Activated CD4-positive, alpha-beta T cell treated with anti-CD3 and anti-CD28 coated beads, Interleukin-10, Interleukin-2, amounts not matched to agents 100 ng/mL and 50 ng/mL, durations not matched to agents 16 hours and 8 hours (primary cell): ENCODE measurements at regions not wholly inside any gene's neighbourhood (a gene's known extent, or its start where the extent isn't known, plus 50 kb on each side); places are given as distances from the start of the nearest gene placed in this dataset.
"Not testable (repeated sequence)": the region's sequence is repeated elsewhere in the genome, so short reads cannot be mapped to it uniquely, and the experiment has no call there.

Experiments used
- DNase-seq: peaks from one replicate; pipeline ENCODE4 v3.0.0-alpha.2; 2020

DNA sequence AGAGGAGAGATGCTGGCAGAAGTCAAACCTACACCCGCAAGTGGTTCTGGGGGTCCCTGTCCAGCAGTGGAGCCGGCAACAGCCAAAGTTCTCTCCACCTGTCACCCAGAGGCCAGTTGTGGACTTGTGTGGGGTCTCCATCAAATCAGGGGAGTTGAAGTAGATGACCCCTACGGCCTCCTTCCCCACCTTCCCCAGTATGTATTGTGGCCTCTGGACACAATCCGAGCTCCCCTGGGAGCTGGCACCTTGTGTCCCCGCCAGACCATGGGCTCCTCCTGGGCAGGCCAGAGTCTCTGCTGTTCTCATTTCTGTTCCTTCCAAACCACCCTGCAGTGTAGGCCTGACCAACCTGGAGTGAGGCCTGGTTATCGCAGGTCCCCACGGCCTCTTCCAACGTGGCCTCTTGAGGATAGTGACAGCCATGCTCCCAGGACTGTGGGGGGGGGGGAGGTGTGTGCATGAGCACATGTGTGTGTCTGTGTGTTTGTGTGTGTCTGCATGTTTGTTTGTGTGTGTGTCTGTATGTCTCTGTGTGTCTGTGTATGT lies 246.4 kb downstream of the MATN1 start:
- no peak for DNase-seq

DNA sequence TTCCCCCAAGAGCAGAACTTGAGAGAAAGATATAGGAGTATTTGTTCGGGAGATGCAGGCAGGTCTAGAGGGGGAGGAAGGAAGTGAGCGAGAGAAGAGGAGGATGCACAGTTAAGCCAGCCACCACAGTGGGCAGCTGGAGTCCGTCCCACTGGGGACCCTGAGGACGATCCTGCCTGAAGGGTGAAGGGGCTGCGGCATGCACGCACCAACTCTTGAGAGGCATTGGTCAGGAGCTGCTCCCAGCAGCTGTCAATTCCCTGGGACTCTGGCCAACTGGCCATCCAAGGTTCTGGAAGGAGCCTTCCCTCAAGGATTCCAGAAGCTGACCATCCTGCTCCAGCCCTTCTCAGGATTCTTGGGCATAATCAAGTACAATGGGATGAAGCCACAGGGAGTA lies 246.9 kb downstream of the MATN1 start:
- DNase-seq, result no peak

DNA sequence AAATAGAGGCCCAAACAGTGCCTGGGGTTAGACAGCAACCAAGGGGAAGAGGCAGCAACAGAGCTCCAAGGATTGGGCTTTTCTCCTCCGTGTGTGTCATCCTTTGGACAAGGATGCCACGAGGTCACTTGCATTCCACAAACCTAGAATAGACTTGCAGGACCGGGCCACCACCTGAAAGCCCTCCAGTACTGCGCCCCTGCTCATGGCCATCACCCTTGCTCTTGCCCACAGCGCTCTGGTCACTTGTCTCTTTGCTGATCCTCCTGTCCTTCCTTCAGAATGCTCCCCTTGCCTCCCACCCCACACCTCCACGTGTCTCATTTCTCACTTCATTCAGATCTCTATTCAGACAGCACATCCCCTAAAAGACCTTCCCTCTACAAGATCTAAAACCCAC lies 247.4 kb downstream of the MATN1 start:
- no peak for DNase-seq

DNA sequence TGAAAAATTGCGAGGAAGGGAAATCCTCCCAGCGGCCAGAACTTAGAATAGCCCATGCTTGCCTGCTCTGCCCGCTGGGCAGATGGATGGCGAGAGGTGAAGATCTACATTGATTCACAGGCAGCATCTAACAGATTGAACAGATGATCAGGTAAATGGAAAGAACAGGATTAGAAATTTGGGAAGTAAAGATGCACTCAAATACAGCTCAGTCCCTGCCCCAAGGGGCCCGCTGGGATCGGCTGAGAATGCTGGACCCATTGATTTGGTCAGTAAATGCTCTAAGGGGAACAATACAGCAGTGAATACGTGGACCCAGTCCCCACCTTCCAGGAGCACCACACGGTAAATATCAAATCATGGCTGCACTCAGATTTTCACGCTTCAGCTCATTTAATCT lies 248.2 kb downstream of the MATN1 start:
- DNase-seq, result no peak

DNA sequence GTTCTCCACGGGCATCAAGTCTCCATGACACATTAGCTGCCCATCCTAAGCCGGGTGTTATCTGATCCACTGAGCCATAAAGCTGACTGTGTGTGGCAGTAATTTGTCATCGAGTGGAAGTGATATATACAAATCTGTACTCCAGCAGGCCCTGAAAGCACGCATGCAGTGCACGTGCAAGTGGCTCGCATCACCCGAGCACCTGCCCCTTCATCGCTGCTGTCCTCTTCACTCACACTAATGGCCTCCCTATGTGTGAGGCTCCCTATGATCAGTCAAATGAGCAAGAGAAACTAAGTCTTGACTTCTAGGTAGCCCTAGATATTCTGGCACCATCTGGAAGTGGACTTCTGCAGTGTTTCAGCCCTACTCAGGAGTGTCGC lies 248.6 kb downstream of the MATN1 start:
- DNase-seq, result no peak

DNA sequence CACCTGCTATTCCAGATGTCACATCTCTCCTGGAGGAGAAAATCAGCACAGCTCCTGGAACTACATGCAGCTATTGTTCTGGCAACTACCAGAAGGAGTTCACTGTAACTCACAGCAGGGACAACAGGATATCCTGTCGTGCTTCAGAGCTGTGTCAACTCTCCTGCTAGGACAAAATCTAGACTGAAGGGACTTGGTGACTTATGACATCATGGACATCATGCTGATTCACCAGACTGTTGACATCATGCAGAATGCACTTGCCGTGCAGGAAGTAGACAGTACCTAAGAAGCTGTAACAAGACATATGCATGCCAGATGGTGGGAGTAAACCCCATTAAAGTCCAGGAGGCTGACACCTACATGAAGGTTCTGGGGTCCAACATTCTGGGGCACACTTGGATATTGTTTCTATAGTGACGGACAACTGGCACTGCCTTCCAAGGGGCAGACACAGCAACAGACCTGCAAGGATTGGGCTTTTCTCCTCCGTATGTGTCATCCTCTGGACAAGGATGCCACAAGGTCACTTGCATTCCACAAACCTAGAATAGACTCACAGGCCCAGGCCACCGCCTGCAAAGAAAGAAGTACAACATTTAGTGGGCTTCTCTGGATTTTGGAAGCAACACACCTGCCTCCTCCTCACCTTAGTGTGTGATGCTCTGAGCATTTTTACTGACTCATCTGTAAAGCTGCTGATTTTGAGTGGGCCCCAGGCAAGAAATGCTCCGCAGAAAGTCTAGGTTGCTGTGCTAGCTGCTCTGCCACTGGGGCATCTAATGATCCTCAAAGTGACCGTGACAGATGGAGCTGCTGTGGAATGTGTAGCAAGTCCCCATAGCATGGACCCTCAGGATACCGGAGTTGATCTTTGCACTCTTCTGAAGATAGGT lies 249.2 kb downstream of the MATN1 start:
- no peak for DNase-seq

DNA sequence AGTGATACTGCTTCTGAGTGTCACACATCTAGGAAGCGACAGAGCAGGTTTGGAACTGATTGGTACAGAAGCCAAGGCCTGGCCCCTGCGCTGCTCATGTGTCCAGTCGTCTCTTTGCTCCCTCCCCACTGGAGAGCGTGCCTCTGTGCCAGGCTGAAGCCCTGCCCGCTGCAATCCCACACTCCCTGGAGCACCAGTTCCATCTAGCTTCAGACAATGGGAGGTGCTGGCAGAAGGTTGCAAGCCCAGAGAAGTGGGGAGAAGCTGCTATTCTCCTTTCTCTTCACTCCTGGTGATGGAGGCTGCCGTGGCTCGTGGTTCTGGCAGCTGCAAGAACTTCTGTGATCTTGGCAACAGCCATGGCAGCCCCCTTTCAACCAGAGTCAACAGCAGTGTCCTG lies 250.9 kb downstream of the MATN1 start:
- DNase-seq, result no peak

DNA sequence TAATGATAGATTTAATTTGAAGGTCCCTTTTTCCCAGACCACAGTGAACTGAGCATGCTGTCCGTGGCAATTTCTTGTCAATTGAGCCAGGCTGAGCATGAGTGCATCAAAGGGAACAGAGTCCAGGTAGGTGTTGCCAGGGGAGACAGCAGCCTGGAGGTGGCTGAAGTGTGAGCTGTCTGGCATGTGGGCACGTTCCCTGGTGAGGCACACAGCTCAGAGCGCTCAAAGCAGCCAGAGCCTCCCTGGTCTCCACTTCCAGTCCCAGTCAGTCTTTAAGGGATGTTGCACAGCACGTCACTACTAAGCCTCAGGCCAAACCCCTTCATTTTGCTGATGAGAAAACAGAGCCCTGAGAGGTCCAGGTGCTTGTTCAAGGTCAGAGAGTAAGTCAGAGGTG lies 251.4 kb downstream of the MATN1 start:
- DNase-seq, result no peak

DNA sequence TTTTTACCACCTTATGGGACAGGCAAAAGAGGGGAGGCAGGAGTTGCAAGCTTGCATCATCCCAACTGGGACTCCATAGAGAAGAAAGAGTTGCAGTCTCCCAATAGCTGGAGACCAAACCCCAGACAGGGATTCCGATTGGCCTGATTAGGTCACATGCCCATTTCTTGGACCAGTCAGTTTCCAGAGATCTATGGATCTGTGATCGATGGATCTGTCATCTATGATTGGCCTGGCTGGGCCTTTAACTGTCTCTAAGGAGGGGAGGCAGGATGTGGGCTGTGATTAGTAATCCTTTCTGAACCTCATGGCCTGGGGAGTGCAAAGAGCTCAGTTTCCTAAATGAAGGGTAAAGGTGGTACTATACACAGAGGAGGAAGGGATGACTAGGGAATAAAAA lies 252.1 kb downstream of the MATN1 start:
- DNase-seq, result peak; percentile 13

DNA sequence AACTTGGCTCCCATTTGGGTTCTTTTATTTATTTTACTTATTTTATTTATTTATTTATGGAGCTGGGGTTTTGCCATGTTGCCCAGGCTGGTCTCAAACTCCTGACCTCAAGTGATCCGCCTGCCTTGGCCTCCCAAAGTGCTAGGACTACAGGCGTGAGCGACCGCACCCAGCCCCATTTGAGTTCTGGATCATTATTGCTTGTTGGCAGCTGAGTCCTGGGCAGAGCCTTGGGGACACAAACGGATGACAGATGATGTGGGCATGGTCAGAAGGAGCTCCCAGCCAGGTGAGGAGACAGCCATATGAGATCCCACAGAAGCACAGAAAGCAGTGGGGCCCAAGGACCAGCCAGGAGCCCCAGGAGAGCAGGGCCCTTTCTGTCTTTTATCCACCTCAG lies 254.0 kb downstream of the MATN1 start:
- DNase-seq, result no peak

DNA sequence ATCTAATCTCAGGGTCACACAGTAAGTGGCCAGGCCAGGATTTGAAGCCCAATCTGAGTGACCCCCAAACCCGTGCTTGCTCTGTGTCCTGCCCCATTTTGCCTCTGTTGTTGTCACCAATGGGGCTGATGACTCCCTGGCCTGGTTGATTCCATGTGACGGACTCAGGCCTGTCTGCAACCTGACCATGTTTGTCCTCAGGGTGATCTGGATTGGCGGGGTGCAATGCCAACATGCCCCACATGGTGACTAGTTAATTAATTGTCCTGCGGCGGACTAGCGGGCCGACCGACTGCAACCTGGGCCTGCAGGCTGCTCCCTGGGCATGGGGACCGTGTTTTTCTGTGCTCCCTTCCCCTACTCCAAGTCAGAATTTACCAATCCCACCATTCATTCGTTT lies 256.3 kb downstream of the MATN1 start:
- no peak for DNase-seq

DNA sequence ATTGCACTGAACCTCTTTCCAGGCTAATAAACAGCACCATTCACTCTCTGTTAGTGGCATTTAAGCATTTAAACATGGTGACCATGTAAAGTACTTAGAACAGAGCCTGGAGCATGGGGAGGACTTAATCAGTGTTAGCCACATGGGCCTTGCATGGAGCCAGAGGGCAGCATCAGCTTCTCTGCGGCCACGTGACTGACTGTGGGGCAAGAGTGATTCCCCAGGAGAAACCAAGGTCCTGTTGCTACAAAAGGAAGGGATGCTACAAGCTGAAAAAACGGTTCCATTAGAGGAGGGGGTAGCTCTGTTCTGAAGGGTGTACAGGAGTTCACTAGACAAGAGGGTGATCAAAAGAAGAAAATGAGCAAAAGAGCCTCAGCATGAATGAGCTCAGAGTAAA lies 256.8 kb downstream of the MATN1 start:
- DNase-seq, result no peak

DNA sequence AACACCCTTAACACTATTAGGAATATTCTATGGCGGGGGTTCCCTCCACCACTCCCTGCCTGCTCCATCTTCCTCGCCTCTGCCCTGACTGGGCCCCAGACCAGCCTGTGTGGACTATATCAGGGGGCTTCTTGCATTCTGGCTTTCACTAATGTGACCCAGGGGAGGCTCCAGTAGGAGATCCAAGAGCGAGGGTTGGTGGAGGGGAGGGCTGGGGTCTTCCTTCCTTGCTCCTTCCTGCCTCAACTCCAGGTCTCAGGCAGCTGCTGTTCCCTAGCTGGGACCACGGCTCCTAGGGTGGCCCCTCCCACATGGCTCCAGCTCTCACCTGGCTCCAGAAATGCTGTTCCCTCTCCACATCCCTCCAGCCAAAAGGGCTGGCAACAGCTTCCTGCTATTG lies 257.4 kb downstream of the MATN1 start:
- no peak for DNase-seq

DNA sequence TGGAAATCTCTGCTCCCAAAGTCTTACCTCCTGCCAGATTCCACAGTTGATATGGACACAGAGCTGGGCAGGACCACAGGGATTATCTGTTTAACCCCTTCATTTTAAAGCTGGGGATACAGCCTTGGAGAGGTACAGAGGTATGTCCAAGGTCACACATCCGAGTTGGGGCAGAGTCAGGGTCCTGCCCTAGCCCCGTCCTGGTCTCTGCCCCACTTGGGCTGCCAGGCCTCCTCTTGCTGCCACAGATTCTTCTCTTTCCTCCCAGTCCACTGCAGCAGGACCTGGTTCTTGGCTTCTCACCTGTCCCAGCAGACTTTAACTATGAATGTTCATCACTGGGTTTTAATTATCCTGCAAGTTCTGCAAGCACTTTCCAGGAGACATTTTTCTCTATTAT lies 258.3 kb downstream of the MATN1 start:
- DNase-seq, result no peak

DNA sequence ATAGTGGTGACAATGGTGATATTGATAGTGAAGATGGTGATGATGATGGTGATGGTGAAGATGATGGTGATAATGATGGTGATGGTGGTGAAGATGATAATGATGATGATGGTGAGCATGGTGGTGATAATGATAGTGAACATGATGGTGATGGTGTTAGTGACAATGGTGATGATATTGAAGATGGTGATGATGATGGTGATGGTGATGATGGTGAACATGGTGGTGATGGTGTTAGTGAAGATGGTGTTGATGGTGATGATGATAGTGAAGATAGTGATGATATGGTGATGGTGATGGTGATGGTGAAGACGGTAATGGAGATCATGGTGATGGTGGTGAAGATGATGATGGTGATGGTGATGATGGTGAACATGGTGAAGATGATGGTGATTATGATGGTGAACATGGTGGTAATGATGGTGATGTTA lies 259.2 kb downstream of the MATN1 start:
- DNase-seq, result no peak

DNA sequence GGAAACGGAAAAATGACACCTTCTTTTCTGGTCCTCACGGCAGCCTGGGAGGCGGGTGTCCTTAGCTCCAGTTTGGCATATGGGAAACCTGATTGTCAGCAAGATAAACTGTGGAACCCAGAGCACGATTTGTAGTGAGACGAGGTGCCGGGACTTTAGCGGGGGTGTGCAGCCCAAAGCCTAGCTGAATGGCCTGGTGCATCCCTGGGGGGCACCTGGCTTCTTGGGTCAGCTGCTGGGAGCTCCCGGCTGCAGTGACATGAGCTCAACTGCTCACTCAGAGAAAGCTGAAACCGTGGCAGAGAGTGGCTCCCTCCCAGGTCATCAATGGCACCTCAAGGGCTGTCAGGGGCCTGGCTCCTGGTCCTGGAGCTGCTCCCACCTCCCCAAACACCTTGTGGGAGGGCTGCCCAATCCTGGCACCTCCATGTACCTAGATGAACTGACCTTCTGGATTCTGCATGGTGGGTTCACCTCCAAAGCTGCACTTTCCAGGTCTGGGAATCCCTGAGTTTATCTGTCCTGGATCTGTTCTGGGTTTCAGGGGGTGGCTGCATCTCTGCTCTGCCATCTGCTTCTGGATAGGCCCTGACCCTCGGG lies 260.5 kb downstream of the MATN1 start:
- DNase-seq, result no peak

DNA sequence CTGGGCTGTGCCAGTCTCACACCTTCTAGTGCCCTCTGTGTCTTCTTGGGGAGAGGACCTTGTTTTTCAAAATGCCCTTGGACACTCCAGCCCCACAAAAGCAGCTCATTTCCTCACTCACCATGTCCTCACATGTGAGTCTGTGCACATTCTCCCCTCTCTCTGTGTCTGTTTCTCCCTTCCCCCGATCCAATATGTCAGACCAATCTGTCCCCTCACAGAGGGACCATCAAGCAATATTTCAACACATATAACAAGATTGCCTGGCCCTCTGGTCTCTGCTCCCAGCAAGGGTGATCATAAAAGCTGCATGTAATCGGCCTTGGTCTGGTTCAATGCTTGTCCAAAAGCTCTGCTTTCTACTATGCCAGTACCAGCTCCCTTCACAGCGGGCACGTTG lies 261.2 kb downstream of the MATN1 start:
- no peak for DNase-seq

DNA sequence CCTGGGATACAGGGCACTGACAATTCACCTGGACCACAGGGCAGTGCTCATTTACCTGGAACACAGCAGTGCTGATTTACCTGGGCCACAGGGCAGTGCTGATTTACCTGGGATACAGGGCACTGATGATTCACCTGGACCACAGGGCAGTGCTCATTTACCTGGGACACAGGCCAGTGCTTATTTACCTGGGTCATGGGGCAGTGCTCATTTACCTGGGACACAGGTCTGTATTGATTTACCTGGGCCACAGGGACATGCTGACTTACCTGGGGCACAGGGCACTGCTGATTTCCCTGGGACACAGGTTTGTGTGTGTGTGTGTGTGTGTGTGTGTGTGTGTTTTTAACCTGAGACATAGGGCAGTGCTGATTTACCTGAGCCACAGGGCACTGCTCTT lies 261.7 kb downstream of the MATN1 start:
- DNase-seq, result no peak

DNA sequence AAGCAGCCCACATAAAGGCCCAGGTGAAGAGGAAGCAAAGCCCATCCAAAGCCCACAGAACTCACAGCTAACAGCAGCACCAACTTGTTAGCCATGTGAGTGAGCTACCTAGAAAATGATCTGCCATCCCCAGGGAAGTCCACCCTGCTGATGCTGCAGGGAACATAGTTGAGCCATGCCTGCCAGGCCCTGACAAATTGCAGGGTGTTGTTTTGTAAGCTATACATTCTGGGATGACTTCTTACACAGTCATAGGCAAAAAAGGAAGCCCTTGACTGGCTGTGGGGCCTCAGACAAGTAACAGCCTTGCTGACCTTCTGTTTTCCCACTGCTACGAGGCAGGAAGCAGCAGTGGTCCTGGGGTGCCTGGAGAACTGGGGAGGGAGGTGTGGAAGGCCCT lies 262.7 kb downstream of the MATN1 start:
- no peak for DNase-seq

DNA sequence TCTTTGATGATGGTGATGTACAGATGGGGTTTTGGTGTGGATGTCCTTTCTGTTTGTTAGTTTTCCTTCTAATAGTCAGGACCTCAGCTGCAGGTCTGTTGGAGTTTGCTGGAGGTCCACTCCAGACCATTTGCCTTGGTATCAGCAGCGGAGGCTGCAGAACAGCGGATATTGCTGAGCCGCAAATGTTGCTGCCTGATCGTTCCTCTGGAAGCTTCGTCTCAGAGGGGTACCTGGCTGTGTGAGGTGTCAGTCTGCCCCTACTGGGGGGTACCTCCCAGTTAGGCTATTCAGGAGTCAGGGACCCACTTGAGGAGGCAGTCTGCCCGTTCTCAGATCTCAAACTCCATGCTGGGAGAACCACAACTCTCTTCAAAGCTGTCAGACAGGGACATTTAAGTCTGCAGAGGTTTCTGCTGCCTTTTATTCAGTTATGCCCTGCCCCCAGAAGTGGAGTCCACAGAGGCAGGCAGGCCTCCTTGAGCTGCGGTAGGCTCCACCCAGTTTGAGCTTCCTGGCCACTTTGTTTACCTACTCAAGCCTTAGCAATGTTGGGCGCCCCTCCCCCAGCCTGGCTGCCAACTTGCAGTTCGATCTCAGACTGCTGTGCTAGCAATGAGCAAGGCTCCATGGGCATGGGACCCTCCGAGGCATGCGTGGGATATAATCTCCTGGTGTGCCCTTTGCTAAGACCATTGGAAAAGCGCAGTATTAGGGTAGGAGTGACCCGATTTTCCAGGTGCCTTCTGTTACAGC lies 264.5 kb downstream of the MATN1 start:
- not testable (repeated sequence) for DNase-seq

DNA sequence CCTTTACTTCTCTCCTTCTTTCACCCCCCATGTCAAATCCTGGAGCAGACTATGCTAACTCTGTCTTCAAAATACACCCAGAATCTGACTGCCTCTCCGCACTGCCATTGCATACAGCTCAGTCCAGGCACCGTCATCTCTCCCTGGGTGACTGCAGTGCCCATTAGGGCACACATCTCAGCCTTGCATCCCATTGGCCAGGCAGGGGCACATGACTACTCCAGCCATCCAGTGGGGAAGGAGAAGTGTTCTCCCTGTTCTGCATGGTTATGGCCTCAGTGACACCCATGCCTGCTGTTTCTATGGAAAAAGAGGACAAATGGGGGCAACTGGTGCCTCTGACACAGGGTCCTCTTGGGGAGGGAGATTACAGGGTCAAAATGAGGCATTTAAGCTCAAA lies 270.5 kb downstream of the MATN1 start:
- DNase-seq, result no peak

DNA sequence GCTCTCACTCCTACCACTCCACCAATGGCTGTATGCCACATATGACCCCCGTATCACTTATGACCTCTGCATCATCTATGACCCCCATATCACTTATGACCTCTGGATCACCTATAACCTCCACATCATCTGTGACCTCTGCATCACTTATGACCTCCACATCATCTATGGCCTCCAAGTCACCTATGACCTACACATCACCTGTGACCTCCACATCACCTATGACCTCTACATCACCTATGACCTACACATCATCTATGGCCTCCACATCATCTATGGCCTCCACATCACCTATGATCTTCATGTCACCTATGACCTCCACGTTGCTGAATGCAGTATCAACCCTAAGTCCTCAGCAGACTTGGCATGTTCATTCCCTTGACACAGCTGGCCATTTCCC lies 271.2 kb downstream of the MATN1 start:
- DNase-seq, result no peak

DNA sequence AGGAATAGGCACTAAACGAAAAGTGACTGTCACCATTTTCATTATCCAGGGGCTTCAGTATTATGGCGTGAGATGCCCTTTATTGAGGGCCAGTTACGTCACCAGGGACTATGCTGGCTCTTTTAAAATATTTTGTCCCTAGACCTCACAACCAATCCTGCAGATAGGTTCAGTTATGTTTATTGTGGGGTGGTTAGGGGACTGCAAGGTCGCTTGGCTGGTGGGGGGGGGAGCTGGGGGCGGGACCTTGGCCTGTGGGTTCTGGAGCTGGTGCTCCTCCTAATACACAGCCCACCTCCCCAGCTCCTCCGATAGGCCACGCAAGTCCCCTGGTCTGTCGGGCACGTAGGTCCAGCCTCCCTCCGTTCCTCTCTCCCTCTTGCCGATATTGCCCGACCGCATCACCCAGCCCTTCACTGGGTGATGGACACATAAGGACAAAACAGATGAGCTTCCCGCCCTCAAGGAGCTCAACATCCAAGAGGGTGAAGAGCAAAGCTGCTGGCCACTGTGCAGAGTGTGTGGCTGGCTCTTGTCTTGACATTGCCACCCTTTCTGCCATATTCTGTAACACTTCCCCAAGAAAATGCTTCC lies 271.8 kb downstream of the MATN1 start:
- DNase-seq, result no peak
